Fibroblast of pulmonary artery (primary cell): ENCODE measurements at regions not wholly inside any gene's neighbourhood (a gene's known extent, or its start where the extent isn't known, plus 50 kb on each side); places are given as distances from the start of the nearest gene placed in this dataset.

Source experiments
- DNase-seq: peaks from one replicate; pipeline ENCODE4 v3.0.0-alpha.2; 2010; ENCODE audit warnings: low read depth
- H3K4me3 ChIP-seq: replicated peaks from 2 replicates; pipeline ENCODE4 v1.5.1; 2011; ENCODE audit warnings: low read depth, mild to moderate bottlenecking, control low read depth, low read length, moderate library complexity
- TF ChIP-seq, protein P1 (sequence below): IDR thresholded peaks from 2 replicates; pipeline ENCODE4 v1.5.1; 2011; ENCODE audit warnings: mild to moderate bottlenecking, control low read depth, low read length, inconsistent platforms; ENCODE audit errors: missing control alignments

DNA sequence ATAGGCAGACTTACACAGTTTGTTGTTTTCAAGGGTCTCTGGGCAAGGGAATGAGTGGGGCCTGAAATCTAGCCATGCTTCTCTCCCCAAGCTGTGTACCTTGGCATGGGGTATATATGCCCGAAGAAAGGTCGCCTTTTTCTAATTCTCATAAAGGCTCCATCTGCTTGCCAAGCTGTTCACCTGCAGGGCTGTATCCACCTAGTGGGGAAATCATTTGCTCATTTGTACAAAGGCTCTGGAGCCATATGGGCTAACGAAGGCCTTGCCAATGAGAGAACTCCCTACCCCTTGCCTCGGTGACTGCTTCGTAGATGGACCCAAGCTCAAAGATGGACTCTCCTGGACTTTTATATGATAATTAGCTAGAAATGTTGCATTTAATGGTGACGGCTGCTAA lies 1097.0 kb downstream of the PDHA2 start:
- no peak for DNase-seq
- TF ChIP-seq, protein P1, sequence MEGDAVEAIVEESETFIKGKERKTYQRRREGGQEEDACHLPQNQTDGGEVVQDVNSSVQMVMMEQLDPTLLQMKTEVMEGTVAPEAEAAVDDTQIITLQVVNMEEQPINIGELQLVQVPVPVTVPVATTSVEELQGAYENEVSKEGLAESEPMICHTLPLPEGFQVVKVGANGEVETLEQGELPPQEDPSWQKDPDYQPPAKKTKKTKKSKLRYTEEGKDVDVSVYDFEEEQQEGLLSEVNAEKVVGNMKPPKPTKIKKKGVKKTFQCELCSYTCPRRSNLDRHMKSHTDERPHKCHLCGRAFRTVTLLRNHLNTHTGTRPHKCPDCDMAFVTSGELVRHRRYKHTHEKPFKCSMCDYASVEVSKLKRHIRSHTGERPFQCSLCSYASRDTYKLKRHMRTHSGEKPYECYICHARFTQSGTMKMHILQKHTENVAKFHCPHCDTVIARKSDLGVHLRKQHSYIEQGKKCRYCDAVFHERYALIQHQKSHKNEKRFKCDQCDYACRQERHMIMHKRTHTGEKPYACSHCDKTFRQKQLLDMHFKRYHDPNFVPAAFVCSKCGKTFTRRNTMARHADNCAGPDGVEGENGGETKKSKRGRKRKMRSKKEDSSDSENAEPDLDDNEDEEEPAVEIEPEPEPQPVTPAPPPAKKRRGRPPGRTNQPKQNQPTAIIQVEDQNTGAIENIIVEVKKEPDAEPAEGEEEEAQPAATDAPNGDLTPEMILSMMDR = no peak
- H3K4me3 ChIP-seq = no peak overlapping the region

DNA sequence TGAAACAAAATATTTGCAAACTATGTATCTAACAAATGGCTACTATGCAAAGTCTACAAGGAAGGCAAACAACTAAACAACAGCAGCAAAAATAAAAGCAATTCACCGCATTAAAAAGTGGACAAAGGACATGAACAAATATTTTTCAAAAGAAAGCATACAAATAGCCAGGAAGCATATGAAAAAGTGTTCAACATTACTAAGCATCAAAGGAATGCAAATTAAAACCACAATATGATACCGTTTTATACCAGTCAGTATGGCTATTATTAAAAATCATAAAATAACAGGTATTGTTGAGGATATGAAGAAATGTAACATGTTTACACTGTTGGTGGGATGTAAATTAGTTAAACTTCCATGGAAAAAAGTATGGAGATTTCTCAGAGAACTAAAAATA lies 1106.7 kb downstream of the PDHA2 start:
- no peak overlapping the region for H3K4me3 ChIP-seq
- DNase-seq = no peak
- TF ChIP-seq, protein P1 = no peak

DNA sequence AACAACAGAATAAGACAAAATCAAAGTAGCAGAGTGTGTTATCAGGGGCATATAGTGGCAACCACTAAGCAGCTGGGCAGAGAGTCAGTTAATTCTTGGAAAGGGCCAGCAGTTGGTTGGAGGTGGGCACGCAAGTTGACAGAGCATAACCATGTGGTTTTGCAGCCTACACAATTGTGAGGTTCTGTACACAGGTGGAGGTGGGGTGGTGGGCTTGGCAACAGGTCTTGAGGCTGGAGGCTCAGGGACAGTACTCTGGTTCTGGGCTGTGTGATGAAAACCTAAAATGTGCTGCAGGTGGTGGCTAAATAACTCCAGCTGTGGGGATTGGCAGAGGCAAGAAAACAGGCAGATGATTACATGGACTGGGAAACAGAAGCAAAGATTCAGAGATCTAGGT lies 1112.7 kb downstream of the PDHA2 start:
- no peak for DNase-seq
- TF ChIP-seq, protein P1 = no peak
- H3K4me3 ChIP-seq = no peak overlapping the region

DNA sequence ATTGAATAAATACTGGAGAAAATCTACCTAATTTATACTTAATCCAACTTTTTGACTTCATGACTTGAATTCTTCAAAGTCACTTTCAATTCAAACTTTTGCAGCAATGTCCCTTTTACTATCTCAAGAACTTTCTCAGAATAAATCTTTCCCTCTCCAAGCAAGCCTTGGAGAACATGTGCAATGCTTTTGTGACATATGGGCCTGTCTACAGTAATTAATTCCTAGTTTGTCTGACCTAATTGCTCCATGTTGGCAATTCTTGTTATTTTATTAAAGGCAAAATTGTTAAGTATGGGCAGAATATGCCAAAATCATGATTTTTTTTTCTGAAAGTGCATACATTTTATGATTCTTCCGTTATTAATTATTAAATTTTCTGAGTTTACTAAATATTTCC lies 1115.3 kb downstream of the PDHA2 start:
- H3K4me3 ChIP-seq = no peak overlapping the region
- TF ChIP-seq, protein P1 = no peak
- DNase-seq = no peak

DNA sequence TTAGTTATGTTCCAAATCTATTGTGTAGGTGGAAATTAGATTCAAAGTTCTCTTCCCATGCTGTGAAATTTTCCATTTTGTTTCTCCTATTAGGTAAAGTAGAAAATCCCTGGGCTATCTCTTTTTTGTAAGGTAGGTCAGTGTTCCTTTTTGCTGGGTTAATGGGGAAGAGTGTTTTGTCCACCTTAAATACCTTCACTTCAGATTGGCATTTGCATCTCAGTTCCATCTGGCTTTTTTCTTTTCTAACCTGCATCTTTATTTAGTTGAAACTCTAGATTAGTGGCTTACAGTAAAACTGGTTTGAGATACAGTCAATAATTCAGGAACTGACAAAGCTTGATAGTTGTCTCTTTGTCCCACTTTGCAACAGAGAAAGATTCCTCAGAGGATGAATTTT lies 1115.8 kb downstream of the PDHA2 start:
- no peak overlapping the region for H3K4me3 ChIP-seq
- TF ChIP-seq, protein P1 = no peak
- no peak for DNase-seq

DNA sequence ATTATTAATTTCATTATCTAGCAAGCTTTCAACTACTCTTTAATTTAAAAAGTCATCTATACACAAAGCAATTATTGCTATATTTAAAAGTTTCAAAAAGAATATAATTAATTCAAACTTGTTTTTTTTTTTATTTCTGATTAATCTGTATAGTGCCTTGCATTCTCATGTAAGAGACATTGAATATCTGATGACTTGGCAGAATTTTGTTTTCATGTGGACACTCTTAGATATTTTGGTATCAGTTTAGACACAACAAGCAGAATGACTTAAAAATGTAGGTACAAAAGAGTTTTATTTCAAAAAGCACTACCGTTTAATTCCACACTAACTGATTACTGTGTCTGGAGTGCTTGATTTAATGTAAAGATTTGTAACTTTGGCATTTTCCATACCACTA lies 1129.6 kb downstream of the PDHA2 start:
- TF ChIP-seq, protein P1 = no peak
- no peak for DNase-seq
- H3K4me3 ChIP-seq = no peak overlapping the region

DNA sequence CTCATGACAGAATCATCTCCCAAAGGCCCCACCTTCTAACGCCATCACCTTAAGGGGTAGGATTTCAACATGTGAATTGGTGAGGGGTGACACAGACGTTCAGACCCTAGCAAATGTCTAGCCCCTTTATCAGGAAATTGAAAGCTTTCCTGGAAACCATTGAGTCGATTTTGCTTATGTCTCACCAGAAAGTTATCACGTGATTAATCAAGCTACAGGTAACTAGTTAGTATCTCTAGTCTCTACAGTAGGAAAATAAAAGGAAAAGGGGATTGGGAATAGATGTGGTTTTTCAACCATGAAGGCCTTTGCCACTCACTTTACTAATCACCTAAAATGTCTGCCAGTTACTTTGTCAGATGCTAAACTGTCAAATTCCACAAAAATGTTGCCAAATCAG lies 1133.0 kb downstream of the PDHA2 start:
- no peak for DNase-seq
- H3K4me3 ChIP-seq = no peak overlapping the region
- TF ChIP-seq, protein P1 = no peak
